Activated CD4-positive, CD25-positive, alpha-beta regulatory T cell (primary cell): ENCODE measurements at regions not wholly inside any gene's neighbourhood (a gene's known extent, or its start where the extent isn't known, plus 50 kb on each side); places are given as distances from the start of the nearest gene placed in this dataset.

Experiments
- DNase-seq, 4 experiments: peaks; one replicate each; lab custom pipeline; 2025; lab: John Stamatoyannopoulos, UW

GRCh38 chr12:13764748-13765147, 216.7 kb downstream of the GRIN2B start:
- DNase-seq: no peak

- DNase-seq: no peak
Measured at GRCh38 chr12:13749389-13749788, 232.0 kb downstream of the GRIN2B start.

GRCh38 chr12:13745111-13745860, 236.1 kb downstream of the GRIN2B start:
- DNase-seq: no peak

- no peak for DNase-seq
Measured at GRCh38 chr12:13744561-13744960, 236.8 kb downstream of the GRIN2B start.

- DNase-seq: no peak
Measured at GRCh38 chr12:13740149-13740545, 241.3 kb downstream of the GRIN2B start.

GRCh38 chr12:13735734-13736133, 245.7 kb downstream of the GRIN2B start:
- no peak for DNase-seq

GRCh38 chr12:13734584-13735152, 246.7 kb downstream of the GRIN2B start:
- DNase-seq: no peak

GRCh38 chr12:13727707-13728195, 253.7 kb downstream of the GRIN2B start:
- no peak for DNase-seq

- DNase-seq: no peak
Measured at GRCh38 chr12:13725049-13725448, 256.4 kb downstream of the GRIN2B start.

- DNase-seq: no peak
Measured at GRCh38 chr12:13724136-13724535, 257.3 kb downstream of the GRIN2B start.

- no peak for DNase-seq
Measured at GRCh38 chr12:13719986-13720385, 261.4 kb downstream of the GRIN2B start.

GRCh38 chr12:13718271-13718670, 263.1 kb downstream of the GRIN2B start:
- no peak for DNase-seq

- DNase-seq: no peak
Measured at GRCh38 chr12:13716119-13716518, 265.3 kb downstream of the GRIN2B start.

- DNase-seq: no peak
Measured at GRCh38 chr12:13713556-13714410, 267.6 kb downstream of the GRIN2B start.

- DNase-seq: no peak
Measured at GRCh38 chr12:13707829-13708228, 273.6 kb downstream of the GRIN2B start.

GRCh38 chr12:13702381-13702780, 279.0 kb downstream of the GRIN2B start:
- DNase-seq: no peak

GRCh38 chr12:13701502-13701901, 279.9 kb downstream of the GRIN2B start:
- DNase-seq: no peak

GRCh38 chr12:13697973-13698372, 283.4 kb downstream of the GRIN2B start:
- no peak for DNase-seq

GRCh38 chr12:13695781-13696180, 285.6 kb downstream of the GRIN2B start:
- no peak for DNase-seq

GRCh38 chr12:13692332-13692731, 289.1 kb downstream of the GRIN2B start:
- no peak for DNase-seq

GRCh38 chr12:13691598-13691997, 289.8 kb downstream of the GRIN2B start:
- no peak for DNase-seq

- no peak for DNase-seq
Measured at GRCh38 chr12:13687633-13688032, 293.8 kb downstream of the GRIN2B start.

- DNase-seq: no peak
Measured at GRCh38 chr12:13686260-13686659, 295.1 kb downstream of the GRIN2B start.
